Choroid plexus epithelial cell (primary cell): ENCODE measurements at regions not wholly inside any gene's neighbourhood (a gene's known extent, or its start where the extent isn't known, plus 50 kb on each side); places are given as distances from the start of the nearest gene placed in this dataset.

ENCODE experiments used
- DNase-seq: peaks from one replicate; pipeline ENCODE4 v3.0.0-alpha.2; 2010; ENCODE audit warnings: low read depth
- H3K4me3 ChIP-seq: 2 replicates; pipeline ENCODE4 v1.5.1; 2011; ENCODE audit warnings: low read depth, mild to moderate bottlenecking, control low read depth, low read length, moderate library complexity
- CTCF ChIP-seq: conservative IDR thresholded peaks from 2 replicates; pipeline ENCODE4 v1.5.1; 2011; ENCODE audit warnings: low read depth, mild to moderate bottlenecking, control low read depth, inconsistent platforms, low read length, moderate library complexity

GRCh38 chr13:22220151-22221135 lies 549.6 kb downstream of the FGF9 start:
- no peak for TF ChIP-seq CTCF
- no peak overlapping the region for H3K4me3 ChIP-seq
- DNase-seq = no peak

GRCh38 chr13:22223411-22223810 lies 552.5 kb downstream of the FGF9 start:
- DNase-seq = no peak
- no peak for TF ChIP-seq CTCF
- no peak overlapping the region for H3K4me3 ChIP-seq

GRCh38 chr13:22226086-22226485 lies 555.2 kb downstream of the FGF9 start:
- no peak for TF ChIP-seq CTCF
- no peak overlapping the region for H3K4me3 ChIP-seq
- DNase-seq = no peak

- TF ChIP-seq CTCF = no peak
- H3K4me3 ChIP-seq = no peak overlapping the region
- no peak for DNase-seq
Measured at GRCh38 chr13:22227895-22228294, 557.0 kb downstream of the FGF9 start.

GRCh38 chr13:22229916-22230315 lies 559.0 kb downstream of the FGF9 start:
- TF ChIP-seq CTCF = no peak
- DNase-seq = no peak
- no peak overlapping the region for H3K4me3 ChIP-seq

GRCh38 chr13:22232186-22232585 lies 561.3 kb downstream of the FGF9 start:
- H3K4me3 ChIP-seq = no peak overlapping the region
- TF ChIP-seq CTCF = no peak
- DNase-seq = no peak
